HG03280 (cell line): ENCODE measurements at regions not wholly inside any gene's neighbourhood (a gene's known extent, or its start where the extent isn't known, plus 50 kb on each side); places are given as distances from the start of the nearest gene placed in this dataset.
"Not testable (repeated sequence)": the region's sequence is repeated elsewhere in the genome, so short reads cannot be mapped to it uniquely, and the experiment has no call there.

ENCODE experiments used
- ATAC-seq: cut with Tn5 transposase; IDR thresholded peaks from one replicate; pipeline ENCODE4 v1.9.1; 2021; ENCODE audit warnings: mild to moderate bottlenecking, moderate library complexity; ENCODE audit not compliant: unreplicated experiment

- no peak for ATAC-seq
These were observed 52.6 kb upstream of the JUN start for GRCh38 chr1:58836408-58836807.

DNA sequence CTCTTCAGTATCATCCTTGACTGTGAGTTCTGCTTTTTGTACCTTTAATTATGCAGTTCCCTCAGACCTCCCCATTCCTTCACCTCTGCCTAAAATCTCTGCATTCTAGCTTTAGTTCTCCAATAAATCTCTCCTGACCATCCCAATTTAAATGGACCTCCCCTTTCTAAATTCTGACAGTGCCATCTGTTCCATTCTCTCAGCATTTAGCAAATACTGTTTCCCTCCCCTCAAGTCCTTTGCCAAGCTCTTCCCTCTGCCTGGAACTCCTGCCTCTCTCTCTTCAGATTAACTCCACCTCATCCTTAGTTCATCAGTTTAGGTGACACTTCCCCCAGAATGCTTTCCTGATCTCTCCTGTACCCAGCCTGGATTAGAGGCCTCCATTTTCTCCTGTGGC lies 54.0 kb upstream of the JUN start:
- no peak for ATAC-seq

DNA sequence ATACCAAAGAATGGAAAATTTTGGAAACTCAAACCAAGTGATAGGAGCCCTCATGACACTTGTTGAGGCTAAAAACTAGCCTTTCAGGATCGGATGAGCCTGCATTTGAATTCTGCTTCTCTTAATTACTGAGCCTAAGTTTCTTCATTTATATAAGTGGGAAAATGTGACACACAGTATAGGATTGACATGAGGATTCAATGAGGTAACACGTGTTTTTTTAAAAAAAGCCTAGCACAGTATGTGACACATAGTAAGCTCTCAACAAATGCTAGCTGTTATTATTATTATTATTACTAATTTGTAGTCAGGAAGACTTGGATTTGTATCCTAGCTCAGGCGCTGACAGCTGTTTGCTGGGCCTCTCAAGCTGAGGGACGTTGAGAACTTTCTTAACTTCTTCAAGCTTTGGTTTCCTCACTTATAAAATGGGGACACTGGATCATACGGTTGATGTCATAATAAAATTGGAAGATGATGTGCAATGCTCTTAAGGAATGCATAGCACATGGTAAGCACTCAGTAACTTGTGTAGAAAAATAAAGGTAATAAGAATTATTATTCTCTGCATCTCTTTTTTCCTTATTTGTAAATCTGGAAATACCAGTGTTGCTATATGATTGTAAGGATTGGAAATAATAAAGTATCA lies 55.4 kb upstream of the JUN start:
- ATAC-seq: no peak

DNA sequence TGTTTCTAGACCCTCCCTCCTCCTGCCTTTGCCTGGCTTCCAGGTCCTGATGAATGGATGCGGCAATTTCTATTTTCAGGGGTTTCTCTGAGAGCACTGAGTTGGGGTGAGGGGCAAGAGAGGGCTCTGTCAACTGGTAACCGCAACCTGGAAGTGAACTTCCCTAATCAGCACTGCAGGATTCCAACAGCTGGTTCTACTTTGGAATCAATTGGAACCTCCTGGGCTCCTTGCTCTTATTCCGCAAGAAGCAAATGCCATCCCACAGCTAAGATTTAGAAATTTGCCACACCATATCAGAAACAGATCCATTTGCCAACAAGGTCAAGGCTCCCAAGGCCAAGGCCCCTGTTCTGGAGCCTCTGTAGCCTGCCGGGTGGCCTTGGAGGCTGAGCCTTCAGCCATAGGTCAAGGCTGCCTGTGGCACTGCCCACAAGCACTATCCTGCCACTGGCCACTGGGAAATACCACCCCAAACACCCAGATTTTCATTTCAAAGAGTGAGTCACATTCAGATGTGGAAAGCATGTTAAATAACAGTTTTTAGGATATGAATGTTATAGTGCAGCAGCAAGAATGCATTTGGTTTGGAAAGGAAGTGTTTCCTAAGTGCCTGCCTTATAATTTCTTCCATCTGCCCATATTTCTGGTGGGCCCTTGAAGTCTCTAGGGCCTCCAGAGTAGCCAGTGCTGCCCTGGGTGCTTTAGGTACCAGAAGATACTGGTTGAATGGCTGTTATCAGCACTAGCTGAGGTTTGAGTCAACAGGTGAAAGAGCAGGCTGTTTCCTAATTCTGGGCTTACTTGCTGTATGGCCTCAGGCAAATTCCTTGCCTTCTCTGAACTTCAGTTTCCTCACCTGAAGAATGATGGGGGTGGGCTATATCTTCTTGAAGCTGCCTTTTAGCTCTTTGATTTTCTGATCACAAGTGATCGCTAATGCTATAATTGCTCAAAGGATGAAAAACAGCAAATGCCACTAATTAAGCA lies 56.3 kb upstream of the JUN start:
- no peak for ATAC-seq

GRCh38 chr1:58841455-58841854 lies 57.6 kb upstream of the JUN start:
- no peak for ATAC-seq

- no peak for ATAC-seq
These were observed 59.1 kb upstream of the JUN start for GRCh38 chr1:58842941-58843340.

- ATAC-seq: no peak
These were observed 60.3 kb upstream of the JUN start for GRCh38 chr1:58844176-58844575.

DNA sequence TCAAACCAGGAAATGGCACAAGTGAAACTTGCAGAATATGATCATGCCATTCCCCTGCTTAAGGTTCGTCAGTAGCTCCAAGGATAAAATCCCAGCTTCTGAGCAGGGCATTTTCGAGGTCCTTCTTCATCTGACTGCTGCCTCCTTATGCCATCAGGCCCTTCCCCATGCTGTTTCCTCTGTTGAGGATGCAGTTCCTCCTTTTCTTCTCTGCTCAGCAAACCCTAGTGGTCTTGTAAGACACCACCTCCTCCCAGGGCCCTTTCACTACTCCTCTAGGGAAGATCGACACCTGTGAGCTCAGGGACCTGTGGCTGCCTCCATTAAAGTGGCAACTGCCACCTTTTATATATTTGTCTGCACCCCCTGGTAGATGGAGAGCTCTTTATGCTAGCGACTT lies 62.1 kb upstream of the JUN start:
- ATAC-seq: no peak

GRCh38 chr1:58848818-58849411 lies 65.1 kb upstream of the JUN start:
- no peak for ATAC-seq

DNA sequence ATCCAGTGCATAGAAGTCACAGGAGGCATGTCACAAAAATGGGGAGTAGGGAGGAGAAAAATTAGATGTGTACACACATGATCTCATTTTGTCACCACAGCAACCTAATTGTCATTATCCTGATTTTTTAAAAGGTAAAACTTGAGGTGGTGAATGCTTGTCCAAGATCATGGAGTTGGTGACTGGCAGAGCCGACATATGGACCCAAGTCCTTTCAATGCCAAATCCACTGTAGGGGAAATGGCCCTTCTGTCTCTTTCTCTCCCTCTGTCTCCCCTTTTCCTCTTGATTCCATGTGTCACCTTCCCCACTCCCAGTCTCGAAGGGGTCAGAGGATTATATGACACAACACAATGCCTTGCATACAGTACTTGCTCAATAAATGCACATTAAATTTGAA lies 65.7 kb upstream of the JUN start:
- no peak for ATAC-seq

- ATAC-seq: no peak
These were observed 66.8 kb upstream of the JUN start for GRCh38 chr1:58850636-58851035.

DNA sequence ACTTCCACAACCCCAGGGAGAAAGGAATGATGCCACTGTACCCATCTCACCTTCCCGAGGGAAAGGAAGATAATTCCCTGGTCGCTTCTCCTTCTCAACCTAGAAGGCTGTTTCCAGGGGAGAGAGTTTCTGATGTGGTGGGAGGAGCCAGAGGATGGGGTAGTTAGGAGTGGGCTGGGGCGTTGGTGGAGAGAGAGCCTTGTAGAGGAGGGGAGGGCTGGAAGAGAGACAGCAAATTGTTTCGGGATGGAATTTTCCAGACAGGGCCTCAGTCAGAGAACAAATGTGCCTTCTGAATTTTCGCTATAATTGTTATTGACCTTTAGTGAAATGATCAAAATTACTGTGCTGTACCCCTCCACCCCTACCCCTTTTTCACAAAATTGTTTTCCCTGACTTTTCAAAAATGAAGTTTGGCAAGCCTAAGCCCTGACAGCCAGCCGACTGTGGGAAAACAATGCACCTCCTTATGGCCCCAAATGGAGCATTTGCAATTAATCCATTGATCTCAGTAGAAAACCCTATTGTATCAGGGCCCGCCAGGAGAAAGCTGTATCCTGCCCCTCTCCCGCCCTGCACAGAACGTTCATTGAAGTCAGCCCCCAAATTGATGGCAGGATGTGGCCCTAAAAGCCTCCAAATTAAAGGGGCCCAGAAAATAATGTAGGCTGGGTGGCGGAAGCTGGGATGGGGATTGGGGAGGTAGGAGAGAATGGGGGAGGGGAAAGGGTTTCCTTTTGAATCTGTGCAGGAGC lies 69.1 kb upstream of the JUN start:
- no peak for ATAC-seq

DNA sequence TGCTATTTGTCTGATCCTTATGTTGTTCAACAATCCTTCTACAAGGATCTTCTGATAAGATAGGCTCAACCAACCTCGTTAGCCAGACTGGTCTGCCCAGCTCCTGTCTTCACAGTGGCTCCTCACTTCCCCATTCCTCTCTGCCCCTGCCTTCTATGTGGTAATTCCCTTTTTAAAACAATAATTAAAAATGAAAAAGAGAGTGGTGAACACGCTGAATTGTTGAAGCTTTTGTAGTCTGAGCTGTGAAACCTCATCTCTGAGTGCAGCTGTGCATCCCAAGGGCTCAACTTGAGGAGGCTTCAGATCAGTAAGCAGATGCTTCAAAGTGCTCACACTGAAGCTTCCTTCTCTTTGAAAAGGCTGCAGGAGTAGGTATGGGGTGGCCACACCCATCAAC lies 70.7 kb upstream of the JUN start:
- no peak for ATAC-seq

DNA sequence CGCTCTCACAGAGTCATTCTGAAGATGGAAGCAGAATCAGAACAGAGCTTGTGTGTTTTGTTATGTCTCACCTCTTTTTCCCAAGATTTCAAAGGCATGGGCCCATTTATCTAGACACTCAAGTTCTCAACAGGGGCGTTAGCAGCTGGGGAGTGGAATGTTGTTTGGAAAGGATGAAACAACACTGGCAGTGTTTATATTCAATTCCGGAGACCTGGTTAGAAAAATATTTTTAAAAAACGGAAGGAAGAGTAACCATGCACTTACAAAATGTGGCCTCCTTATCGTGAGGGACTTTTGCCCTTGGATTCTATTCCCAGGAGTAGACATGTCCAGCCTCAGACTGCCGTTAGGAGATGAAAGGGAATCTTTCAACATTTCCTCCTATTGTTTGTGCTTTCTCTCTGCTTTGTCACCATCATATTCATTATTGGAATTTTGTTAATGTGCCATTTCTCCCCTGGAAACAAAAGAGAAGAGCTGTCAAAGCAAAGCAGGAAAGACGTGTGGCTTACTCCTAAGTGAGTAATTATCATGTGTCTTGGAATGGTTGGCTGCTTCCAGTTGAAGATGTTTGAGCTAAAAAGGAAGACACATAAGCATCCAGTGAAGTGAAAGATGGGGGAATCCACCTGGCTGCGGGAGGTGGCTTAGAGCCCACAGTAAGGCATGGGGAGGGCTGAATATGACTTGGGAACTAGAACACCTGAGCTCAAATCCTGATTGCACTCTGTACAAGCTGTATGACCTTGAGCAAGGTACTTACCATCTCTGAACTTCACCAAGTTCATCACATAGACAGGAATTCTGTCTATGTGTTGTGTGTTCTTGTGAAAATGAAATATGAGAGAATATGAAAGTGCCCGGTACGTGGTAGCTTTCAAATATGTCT lies 71.7 kb upstream of the JUN start:
- no peak for ATAC-seq

DNA sequence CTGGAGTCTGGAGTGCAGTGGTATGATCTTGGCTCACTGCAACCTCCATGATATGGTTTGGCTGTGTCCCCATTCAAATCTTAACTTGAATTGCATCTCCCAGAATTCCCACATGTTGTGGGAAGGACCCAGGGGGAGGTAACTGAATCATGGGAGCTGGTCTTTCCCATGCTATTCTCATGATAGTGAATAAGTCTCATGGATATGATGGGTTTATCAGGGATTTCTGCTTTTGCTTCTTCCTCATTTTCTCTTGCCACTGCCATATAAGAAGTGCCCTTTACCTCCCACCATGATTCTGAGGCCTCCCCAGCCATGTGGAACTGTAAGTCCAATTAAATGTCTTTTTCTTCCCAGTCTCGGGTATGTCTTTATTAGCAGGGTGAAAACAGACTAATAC lies 72.4 kb upstream of the JUN start:
- ATAC-seq: not testable (repeated sequence)

- peak; percentile 82 for ATAC-seq
These were observed 74.1 kb upstream of the JUN start for GRCh38 chr1:58857680-58858673.

- ATAC-seq: no peak
These were observed 76.1 kb upstream of the JUN start for GRCh38 chr1:58859769-58860485.

DNA sequence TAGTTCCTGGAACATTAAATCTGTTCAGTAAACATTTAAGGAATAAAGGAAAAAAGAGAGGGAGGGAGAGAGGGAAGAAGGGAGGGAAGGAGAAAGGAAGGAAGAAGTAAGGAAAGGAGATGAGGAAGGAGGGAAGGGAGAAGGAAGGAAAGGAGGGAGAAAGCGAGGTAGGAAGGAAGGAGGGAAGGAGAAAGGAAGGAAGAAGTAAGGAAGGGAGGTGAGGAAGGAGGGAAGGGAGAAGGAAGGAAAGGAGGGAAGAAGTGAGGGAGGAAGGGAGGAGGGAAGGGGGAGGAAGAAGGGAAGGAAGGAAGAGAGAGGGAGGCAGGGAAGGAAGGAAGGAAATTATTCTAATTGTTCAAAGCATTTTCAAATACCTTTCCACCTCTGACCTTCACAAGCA lies 77.2 kb upstream of the JUN start:
- ATAC-seq: no peak
